Activated naive CD4-positive, alpha-beta T cell treated with anti-CD3 and anti-CD28 coated beads, Interleukin-2, amount 50 U/mL, for 72 hours (primary cell): ENCODE measurements at regions not wholly inside any gene's neighbourhood (a gene's known extent, or its start where the extent isn't known, plus 50 kb on each side); places are given as distances from the start of the nearest gene placed in this dataset.

Experiments used
- ATAC-seq, 2 donors: fragments of 150-1000 bp; cut with Tn5 transposase; 2 replicates each; pipeline ENCODE4 v1.10.0; 2021; ENCODE audit warnings: mild to moderate bottlenecking in 2 of 2, moderate library complexity in 2 of 2
- DNase-seq, 2 donors: peaks; one replicate each; pipeline ENCODE4 v3.0.0; 2021 to 2022; ENCODE audit warnings: low spot score in 2 of 2
- H3K27ac Mint-ChIP-seq, 2 donors: one replicate each; pipeline ENCODE4 v1.8.0; 2022; ENCODE audit warnings: mild to moderate bottlenecking in 2 of 2, mixed read lengths in 2 of 2
- H3K36me3 Mint-ChIP-seq, 2 donors: one replicate each; pipeline ENCODE4 v1.8.0; 2022; ENCODE audit warnings: mixed read lengths in 2 of 2
- H3K9me3 Mint-ChIP-seq, 2 donors: one replicate each; pipeline ENCODE4 v1.8.0; 2022; ENCODE audit warnings: mixed read lengths in 2 of 2

GRCh38 chr1:189866606-189867005, 611.1 kb downstream of the BRINP3 start:
- H3K9me3 Mint-ChIP-seq = peaks cover 6 to 11% of the 10 kb centered on the region in 2 donors
- H3K27ac Mint-ChIP-seq = no peak overlapping the region
- no peak for ATAC-seq
- no peak for DNase-seq
- no peaks in the 10 kb centered on the region for H3K36me3 Mint-ChIP-seq

DNA sequence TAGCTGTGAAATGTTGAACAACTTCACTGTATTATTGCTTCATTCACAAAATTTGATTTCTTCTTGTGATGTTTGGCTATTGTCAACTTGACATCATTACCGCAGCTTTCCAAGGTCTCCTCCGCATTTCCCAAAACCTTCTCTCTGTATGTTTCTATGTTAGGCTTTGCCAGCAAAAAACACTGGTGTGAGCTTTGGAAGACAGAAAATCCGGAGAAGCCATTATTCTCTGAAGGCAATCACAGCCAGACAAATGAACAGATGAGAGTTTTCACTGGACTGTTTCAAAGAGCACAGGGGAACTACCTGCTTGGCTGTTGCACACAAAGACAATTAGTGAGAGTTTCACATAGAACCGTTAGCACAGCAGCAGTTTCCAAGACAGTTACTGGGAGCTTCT, 609.6 kb downstream of the BRINP3 start:
- DNase-seq (no peak), ATAC-seq (no peak)
- H3K9me3 Mint-ChIP-seq = peaks cover 4 to 7% of the 10 kb centered on the region in 2 donors
- no peaks in the 10 kb centered on the region for H3K36me3 Mint-ChIP-seq
- no peak overlapping the region for H3K27ac Mint-ChIP-seq

- Mint-ChIP-seq H3K36me3 (no peaks in the 10 kb centered on the region), H3K27ac (no peak overlapping the region), H3K9me3 (peaks cover 12% of the 10 kb centered on the region in 2 donors)
- ATAC-seq (no peak), DNase-seq (no peak)
Measured at GRCh38 chr1:189874715-189875435, 602.8 kb downstream of the BRINP3 start.

DNA sequence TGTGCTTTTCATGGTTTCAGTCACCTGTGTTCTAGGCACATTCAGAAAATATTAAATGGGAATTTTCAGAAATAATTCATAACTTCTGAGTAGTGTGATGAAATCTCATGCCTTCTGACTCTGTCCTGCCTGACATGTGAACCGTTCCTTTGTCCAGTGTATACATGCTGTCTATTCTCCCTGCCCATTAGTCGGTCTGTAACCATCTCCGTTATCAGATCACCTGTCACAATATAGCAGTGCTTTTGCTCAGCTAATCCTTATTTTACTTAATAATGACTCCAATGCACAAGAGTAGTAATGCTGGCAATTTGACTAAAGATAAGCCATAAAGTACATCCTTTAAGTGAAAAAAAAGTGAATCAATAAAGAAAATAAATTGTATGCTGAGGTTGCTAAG, 597.5 kb downstream of the BRINP3 start:
- Mint-ChIP-seq H3K36me3 (no peaks in the 10 kb centered on the region), H3K9me3 (peaks cover 17 to 19% of the 10 kb centered on the region in 2 donors), H3K27ac (no peak overlapping the region)
- DNase-seq (no peak), ATAC-seq (no peak)

- no peak for DNase-seq
- Mint-ChIP-seq H3K27ac (no peak overlapping the region), H3K36me3 (peaks cover 0 to 4% of the 10 kb centered on the region in 2 donors), H3K9me3 (peaks cover 13 to 15% of the 10 kb centered on the region in 2 donors)
- no peak for ATAC-seq
Measured at GRCh38 chr1:189899686-189900425, 577.8 kb downstream of the BRINP3 start.

DNA sequence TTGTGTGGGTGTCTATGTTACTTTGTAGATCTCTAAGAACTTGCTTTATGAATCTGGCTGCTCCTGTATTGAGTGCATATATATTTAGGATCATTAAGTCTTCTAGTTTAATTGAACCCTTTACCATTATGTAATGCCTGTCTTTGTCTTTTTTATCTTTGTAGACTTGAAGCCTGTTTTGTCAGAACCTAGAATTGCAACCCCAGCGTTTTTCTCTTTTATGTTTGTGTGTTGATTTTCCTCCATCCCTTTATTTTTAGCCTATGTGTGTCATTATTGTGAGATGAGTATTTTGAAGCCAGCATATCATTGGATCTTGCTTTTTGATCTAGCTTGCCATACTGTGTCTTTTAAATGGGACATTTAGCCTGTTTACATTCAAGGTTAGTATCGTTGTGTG, 573.2 kb downstream of the BRINP3 start:
- ATAC-seq = no peak
- no peak overlapping the region for H3K27ac Mint-ChIP-seq
- DNase-seq = no peak
- peaks cover 0 to 12% of the 10 kb centered on the region in 2 donors for H3K36me3 Mint-ChIP-seq
- H3K9me3 Mint-ChIP-seq = peaks cover 25 to 28% of the 10 kb centered on the region in 2 donors

DNA sequence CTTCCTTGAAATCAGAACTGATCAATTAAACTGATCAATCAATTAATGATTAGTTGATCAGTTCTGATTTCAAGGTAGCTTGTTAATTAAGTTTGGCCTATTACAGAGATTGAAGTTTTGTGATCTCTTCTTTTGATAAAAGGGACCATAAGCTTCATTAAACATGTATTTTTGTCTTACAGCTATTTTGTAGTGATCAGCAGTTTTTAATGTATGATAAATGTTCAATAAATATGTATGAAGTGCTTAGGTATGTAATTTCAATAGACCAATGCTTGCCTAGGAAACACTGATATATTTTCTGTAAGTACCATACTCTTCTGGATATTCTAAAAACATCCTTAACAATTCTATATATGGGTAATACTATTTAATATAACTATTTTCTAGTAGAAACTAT, 569.6 kb downstream of the BRINP3 start:
- peaks cover 29 to 34% of the 10 kb centered on the region in 2 donors for H3K9me3 Mint-ChIP-seq
- no peak overlapping the region for H3K27ac Mint-ChIP-seq
- no peak for ATAC-seq
- peaks cover 0 to 12% of the 10 kb centered on the region in 2 donors for H3K36me3 Mint-ChIP-seq
- no peak for DNase-seq

GRCh38 chr1:189921613-189922012, 556.1 kb downstream of the BRINP3 start:
- peaks cover 0 to 5% of the 10 kb centered on the region in 2 donors for H3K36me3 Mint-ChIP-seq
- DNase-seq (no peak), ATAC-seq (no peak)

DNA sequence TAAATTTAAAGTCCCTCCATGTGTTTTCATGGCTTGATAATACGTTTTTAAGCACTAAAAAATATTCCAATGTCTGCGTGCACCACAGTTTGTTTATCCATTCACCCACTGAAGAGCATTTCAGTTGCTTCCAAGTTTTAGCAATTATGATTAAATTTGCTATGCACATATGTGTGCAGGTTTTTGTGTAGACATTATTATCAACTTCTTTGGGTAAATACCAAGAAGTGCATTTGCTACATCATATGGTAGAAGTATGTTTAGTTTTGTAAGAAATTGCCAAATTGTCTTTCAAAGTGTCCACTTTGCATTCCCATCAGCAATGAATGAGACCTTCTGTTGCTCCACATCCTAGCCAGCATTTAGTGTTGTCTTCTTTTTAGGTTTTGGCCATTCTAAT, 550.0 kb downstream of the BRINP3 start:
- DNase-seq = no peak
- no peak for ATAC-seq
- Mint-ChIP-seq H3K9me3 (peaks cover 17 to 27% of the 10 kb centered on the region in 2 donors), H3K27ac (no peak overlapping the region), H3K36me3 (peaks cover 0 to 11% of the 10 kb centered on the region in 2 donors)

More at GRCh38 chr1:189921613-189922012, 556.1 kb downstream of the BRINP3 start:
- Mint-ChIP-seq H3K9me3 (peaks cover 26 to 45% of the 10 kb centered on the region in 2 donors), H3K27ac (no peak overlapping the region)

DNA sequence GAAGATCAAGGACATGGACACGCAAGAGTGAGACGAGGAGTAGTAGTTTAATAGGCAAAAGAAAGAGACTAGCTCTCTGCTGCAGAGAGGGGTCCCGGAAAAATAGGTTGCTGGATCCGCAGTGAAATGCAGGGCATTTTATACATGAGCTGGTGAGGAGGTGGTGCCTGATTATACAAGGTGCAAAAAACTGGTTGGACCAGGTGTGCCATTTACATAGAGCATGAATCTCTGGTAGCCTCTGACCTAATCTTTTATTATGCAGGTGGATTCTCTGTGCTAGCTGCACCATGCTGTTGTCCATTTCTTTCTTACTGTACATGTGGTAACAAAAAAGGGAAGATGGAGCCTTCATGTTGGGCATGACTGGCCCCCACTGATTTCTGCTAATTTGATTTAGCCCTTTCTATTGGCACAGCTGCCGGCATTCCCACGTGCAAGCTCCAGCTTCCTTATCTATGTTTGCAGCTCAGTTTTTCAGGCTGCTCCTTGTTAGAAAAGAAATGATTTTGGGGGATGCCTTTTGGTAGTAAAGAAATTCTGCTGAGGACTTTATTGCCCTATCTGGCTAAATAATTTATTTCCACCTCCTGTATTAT, 548.1 kb downstream of the BRINP3 start:
- ATAC-seq = no peak
- Mint-ChIP-seq H3K27ac (no peak overlapping the region), H3K9me3 (peaks cover 9 to 20% of the 10 kb centered on the region in 2 donors)

GRCh38 chr1:189936861-189937260, 540.8 kb downstream of the BRINP3 start:
- H3K27ac Mint-ChIP-seq = no peak overlapping the region
- peaks cover 14 to 20% of the 10 kb centered on the region in 2 donors for H3K9me3 Mint-ChIP-seq
- DNase-seq (no peak), ATAC-seq (no peak)
- H3K36me3 Mint-ChIP-seq = peaks cover 0 to 8% of the 10 kb centered on the region in 2 donors

More for the DNA sequence above, 548.1 kb downstream of the BRINP3 start:
- H3K36me3 Mint-ChIP-seq = peaks cover 0 to 11% of the 10 kb centered on the region in 2 donors
- DNase-seq = no peak

DNA sequence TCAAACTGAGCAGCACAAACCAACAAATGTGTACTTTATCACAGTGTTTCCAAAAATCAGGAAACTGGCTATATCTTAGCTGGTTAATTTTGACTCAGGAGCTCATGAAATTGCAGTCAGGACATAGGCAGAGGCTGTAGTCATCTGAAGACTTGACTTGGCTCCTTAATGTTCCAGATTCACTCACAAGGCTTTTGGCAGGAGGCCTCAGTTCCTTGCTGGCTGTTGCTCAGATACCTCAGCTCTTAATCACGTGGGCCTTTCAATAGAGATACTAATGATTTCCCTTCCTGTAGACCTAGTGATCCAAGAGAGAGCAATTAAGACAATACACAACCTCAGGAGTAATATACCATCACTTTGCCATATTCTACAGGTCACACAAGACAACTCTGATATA, 537.7 kb downstream of the BRINP3 start:
- no peaks in the 10 kb centered on the region for H3K36me3 Mint-ChIP-seq
- H3K9me3 Mint-ChIP-seq = peaks cover 10 to 11% of the 10 kb centered on the region in 2 donors
- ATAC-seq (no peak), DNase-seq (no peak)
- no peak overlapping the region for H3K27ac Mint-ChIP-seq

DNA sequence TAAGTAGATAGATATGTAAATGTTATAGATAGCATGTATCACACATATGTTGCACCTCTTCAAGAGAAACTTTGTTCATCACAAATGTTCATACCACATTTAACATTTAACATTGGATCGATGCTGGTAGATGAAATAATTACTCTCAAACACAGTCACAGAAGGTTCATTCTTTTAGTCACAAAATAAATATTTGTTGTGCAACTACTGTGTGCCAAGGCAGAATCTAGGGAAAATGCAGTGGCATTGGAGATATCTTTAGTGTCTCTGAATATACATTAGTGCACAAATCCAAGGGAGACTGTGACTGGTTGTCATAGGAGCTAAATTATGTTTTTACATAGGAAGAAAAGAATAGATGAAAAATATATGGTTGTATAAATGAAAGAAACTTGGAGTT, 535.7 kb downstream of the BRINP3 start:
- H3K36me3 Mint-ChIP-seq = peaks cover 0 to under 1% of the 10 kb centered on the region in 2 donors
- H3K9me3 Mint-ChIP-seq = peaks cover 11 to 13% of the 10 kb centered on the region in 2 donors
- DNase-seq (no peak), ATAC-seq (no peak)
- no peak overlapping the region for H3K27ac Mint-ChIP-seq

DNA sequence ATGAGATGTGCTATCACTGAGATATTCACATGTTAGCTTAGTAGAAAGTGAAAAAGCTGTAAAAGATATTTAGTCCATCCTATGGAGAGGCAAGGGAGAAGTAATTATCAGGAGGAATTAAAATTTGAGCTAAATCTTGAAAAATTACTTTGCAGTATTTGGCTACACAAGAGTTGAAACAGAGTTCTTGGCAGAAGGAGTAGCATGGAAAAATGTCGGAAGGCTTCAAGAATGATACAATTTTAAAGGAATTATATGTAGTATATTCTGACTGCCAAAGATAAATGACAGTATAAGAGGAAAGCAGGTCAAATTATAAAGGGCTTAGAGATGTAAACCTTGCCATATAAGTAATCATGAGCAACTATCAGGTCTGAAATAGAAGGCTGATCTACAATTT, 518.9 kb downstream of the BRINP3 start:
- Mint-ChIP-seq H3K9me3 (peaks cover 7 to 8% of the 10 kb centered on the region in 2 donors), H3K36me3 (no peaks in the 10 kb centered on the region), H3K27ac (no peak overlapping the region)
- ATAC-seq (no peak), DNase-seq (no peak)

GRCh38 chr1:189960769-189961168, 516.9 kb downstream of the BRINP3 start:
- H3K27ac Mint-ChIP-seq = no peak overlapping the region
- no peaks in the 10 kb centered on the region for H3K36me3 Mint-ChIP-seq
- DNase-seq (no peak), ATAC-seq (no peak)
- H3K9me3 Mint-ChIP-seq = peaks cover 7 to 8% of the 10 kb centered on the region in 2 donors

DNA sequence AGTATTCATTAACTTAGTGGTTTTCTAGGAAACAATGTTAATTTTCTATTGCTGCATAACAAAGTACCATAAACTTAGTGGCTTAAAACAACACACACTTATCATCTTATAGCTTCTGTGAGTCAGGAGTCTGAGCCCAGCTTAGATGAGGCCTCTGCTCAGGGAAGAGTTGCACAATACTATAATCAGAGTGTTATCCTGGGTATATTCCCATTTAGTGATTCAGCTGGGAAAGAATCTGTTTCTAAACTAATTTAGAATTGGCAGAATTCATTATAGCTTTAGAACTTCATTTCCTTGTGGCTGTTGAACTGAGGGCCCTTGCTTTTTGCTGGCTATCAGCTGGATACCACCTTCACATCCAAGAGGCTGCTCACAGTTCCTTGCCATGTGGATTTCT, 515.5 kb downstream of the BRINP3 start:
- Mint-ChIP-seq H3K36me3 (no peaks in the 10 kb centered on the region), H3K27ac (no peak overlapping the region), H3K9me3 (peaks cover 12% of the 10 kb centered on the region in 2 donors)
- DNase-seq (no peak), ATAC-seq (no peak)
